HepG2 (cell line): ENCODE measurements at regions not wholly inside any gene's neighbourhood (a gene's known extent, or its start where the extent isn't known, plus 50 kb on each side); places are given as distances from the start of the nearest gene placed in this dataset.
"Not testable (repeated sequence)": the region's sequence is repeated elsewhere in the genome, so short reads cannot be mapped to it uniquely, and the experiment has no call there.

Experiments used
- ATF1 ChIP-seq: IDR thresholded peaks from 2 replicates; pipeline ENCODE4 v1.6.1; 2016; ENCODE audit warnings: mild to moderate bottlenecking, control low read depth
- CBX5 ChIP-seq: sonication (generic); formaldehyde crosslinking; IDR thresholded peaks from 2 replicates; pipeline ENCODE4 v1.4.0; 2020; ENCODE audit warnings: missing genetic modification reagents, borderline replicate concordance
- CHD4 ChIP-seq: fragments of 200-600 bp; sonication (generic); IDR thresholded peaks from 2 replicates; pipeline ENCODE4 v1.7.0; 2017; ENCODE audit warnings: mild to moderate bottlenecking, low read length, borderline replicate concordance
- KAT2B ChIP-seq: fragments of 150-350 bp; IDR thresholded peaks from 2 replicates; pipeline ENCODE4 v1.6.1; 2014; ENCODE audit warnings: low read depth, low read length, borderline replicate concordance
- MEF2D ChIP-seq: sonication (generic); formaldehyde crosslinking; IDR thresholded peaks from 2 replicates; pipeline ENCODE4 v1.5.1; 2020; ENCODE audit warnings: mild to moderate bottlenecking, missing genetic modification reagents
- POLR2A ChIP-seq, 2 experiments: IDR thresholded peaks; 2 replicates each; pipeline ENCODE4 v1.6.1; 2011; ENCODE audit warnings: low read depth in 2 of 2, low read length in 2 of 2, mild to moderate bottlenecking in 1 of 2, moderate library complexity in 1 of 2; ENCODE audit not compliant: insufficient read depth in 1 of 2
- SMAD3 ChIP-seq: sonication (generic); formaldehyde crosslinking; IDR thresholded peaks from 2 replicates; pipeline ENCODE4 v1.4.0; 2020; ENCODE audit warnings: missing genetic modification reagents
- SMARCC2 ChIP-seq: fragments of 450-650 bp; IDR thresholded peaks from 2 replicates; pipeline ENCODE4 v1.6.1; 2017; ENCODE audit warnings: antibody characterized with exemption, mild to moderate bottlenecking
- TAF1 ChIP-seq: sonication (generic); formaldehyde crosslinking; IDR thresholded peaks from 2 replicates; pipeline ENCODE4 v1.4.0; 2020; ENCODE audit warnings: missing genetic modification reagents
- ZFY ChIP-seq: sonication (generic); formaldehyde crosslinking; IDR thresholded peaks from 2 replicates; pipeline ENCODE4 v1.4.0; 2020; ENCODE audit warnings: missing genetic modification reagents
- ZSCAN29 ChIP-seq: sonication (generic); formaldehyde crosslinking; conservative IDR thresholded peaks from 2 replicates; pipeline ENCODE4 v1.4.0; 2020; ENCODE audit warnings: mild to moderate bottlenecking, missing genetic modification reagents
- TF ChIP-seq, protein P1 (sequence below): IDR thresholded peaks from 2 replicates; pipeline ENCODE4 v1.6.1; 2012; ENCODE audit warnings: inconsistent platforms
- TF ChIP-seq, protein P2 (sequence below): sonication (generic); formaldehyde crosslinking; IDR thresholded peaks from 2 replicates; pipeline ENCODE4 v1.5.0; 2020; ENCODE audit warnings: mild to moderate bottlenecking, missing genetic modification reagents, moderate library complexity
- TF ChIP-seq, protein P3 (sequence below): sonication (generic); formaldehyde crosslinking; IDR thresholded peaks from 2 replicates; pipeline ENCODE4 v1.4.0; 2020; ENCODE audit warnings: missing genetic modification reagents

DNA sequence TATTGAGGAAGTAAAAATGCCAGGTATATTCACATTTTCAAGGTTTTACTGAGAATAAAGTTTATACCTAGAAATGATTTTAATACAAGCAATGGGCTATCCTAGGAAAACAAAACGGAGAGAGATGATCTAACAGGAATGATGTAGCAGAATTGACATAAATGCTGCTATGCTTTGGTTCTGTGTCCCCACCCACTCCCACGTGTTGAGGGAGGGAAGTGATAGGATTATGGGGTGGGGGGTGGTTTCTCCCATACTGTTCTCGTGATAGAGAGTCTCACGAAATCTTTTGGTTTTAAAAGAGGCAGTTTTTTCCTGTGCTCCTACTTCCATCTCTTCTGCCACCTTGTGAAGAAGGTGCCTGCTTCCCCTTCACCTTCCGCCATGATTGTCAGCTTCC lies 236.2 kb upstream of the ZNF337 start:
- TF ChIP-seq POLR2A (IDR thresholded peaks at IDR 0.05; ENCODE audit: insufficient read depth in 1 of 2, low read depth in 2 of 2, low read length in 2 of 2); ATF1 (CRISPR knock-in tag); KAT2B; SMAD3 (CRISPR knock-in tag); ZFY (CRISPR knock-in tag); TAF1 (CRISPR knock-in tag); SMARCC2; ZSCAN29; CHD4; CBX5; MEF2D (CRISPR knock-in tag): not testable (repeated sequence)
- TF ChIP-seq, protein P1, sequence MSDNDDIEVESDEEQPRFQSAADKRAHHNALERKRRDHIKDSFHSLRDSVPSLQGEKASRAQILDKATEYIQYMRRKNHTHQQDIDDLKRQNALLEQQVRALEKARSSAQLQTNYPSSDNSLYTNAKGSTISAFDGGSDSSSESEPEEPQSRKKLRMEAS: not testable (repeated sequence)
- TF ChIP-seq, protein P2, sequence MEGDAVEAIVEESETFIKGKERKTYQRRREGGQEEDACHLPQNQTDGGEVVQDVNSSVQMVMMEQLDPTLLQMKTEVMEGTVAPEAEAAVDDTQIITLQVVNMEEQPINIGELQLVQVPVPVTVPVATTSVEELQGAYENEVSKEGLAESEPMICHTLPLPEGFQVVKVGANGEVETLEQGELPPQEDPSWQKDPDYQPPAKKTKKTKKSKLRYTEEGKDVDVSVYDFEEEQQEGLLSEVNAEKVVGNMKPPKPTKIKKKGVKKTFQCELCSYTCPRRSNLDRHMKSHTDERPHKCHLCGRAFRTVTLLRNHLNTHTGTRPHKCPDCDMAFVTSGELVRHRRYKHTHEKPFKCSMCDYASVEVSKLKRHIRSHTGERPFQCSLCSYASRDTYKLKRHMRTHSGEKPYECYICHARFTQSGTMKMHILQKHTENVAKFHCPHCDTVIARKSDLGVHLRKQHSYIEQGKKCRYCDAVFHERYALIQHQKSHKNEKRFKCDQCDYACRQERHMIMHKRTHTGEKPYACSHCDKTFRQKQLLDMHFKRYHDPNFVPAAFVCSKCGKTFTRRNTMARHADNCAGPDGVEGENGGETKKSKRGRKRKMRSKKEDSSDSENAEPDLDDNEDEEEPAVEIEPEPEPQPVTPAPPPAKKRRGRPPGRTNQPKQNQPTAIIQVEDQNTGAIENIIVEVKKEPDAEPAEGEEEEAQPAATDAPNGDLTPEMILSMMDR (CRISPR knock-in tag): not testable (repeated sequence)
- TF ChIP-seq, protein P3, sequence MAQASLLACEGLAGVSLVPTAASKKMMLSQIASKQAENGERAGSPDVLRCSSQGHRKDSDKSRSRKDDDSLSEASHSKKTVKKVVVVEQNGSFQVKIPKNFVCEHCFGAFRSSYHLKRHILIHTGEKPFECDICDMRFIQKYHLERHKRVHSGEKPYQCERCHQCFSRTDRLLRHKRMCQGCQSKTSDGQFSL (CRISPR knock-in tag): not testable (repeated sequence)
